Hepatic stellate cell (primary cell): ENCODE measurements at regions not wholly inside any gene's neighbourhood (a gene's known extent, or its start where the extent isn't known, plus 50 kb on each side); places are given as distances from the start of the nearest gene placed in this dataset.
"Not testable (repeated sequence)": the region's sequence is repeated elsewhere in the genome, so short reads cannot be mapped to it uniquely, and the experiment has no call there.

ENCODE experiments used
- DNase-seq: peaks from one replicate; pipeline ENCODE4 v3.0.0; 2011; ENCODE audit warnings: low spot score

DNA sequence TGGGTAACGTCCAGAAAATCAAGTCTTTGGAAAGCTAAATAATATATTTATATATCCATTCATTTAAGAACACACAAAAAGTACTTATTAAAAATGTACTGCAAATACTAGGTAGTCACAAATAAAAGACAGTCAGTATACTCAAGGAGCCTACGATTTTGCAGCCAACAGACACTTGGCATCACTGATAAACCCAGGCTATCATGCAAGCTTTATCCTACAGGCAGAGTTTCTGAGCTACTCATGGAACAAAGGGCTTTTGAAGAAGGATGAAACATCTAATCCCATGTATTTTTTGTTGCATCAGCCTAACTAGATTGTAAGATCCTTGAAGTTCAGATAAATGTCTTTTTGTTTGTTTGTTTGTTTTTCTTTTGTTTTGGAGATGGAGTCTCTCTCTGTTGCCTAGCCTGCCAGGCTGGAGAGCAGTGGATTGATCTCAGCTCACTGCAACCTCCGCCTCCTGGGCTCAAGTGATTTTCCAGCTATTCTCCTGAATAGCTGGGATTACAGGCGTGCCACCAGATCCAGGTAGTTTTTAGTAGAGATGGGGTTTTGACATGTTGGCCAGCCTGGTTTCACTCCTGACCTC lies 319.4 kb upstream of the MDFIC2 start:
- DNase-seq, result no peak

DNA sequence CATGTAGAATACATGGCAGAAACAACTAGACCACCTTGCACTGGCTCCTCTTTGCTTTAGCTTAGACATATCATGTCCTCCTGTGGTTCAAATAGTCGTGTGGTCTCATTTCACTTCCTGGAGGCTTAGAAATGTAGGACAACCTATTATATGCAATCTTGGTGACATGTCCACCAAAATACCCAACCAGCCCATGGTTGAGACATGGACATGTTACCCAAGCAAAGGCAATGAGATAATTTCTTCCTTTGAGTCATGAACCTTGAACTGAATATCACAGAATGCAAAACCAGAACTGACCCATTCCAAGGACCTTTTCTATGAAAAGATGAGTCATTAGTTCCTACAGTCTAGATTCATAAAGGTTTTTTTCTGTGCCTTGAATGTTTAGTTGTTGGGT lies 309.0 kb upstream of the MDFIC2 start:
- DNase-seq, result no peak

DNA sequence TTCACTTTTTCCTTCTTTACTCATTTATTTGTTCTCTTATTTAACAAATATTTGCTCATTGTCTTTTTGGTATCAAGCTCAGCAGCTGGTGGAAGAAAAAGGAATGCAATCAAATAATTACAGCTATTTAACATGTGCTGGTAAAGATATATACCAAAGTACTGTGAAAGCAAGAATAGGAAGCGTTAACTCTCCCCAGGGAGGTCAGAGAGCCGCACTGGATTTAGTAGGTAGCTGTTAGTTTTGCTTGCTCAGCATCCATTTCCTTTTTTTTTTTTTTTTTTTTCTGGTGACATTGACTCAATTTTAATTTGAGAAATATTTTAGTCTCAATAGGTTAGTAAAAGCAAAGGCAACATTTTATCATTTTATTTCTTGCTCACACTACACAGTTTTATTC lies 308.5 kb upstream of the MDFIC2 start:
- DNase-seq, result no peak

DNA sequence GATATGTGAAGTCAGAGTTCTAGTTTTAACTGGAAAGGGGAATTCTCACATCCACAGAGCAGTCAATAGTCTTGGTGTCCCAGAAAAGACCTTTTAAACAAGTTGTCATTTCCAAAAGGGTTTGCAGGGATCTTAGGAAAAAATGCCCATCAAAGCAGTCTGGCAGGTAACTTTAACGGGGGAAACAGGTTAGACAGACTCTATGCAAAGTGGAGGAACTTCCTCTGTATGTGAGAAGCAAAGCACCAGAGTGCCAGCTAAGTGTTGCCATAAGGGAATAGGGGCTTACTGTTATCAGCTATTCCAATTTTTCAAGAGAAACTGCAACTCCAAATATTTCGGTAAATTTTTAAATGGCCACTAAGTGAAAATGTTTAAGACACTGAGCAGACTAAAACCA lies 307.9 kb upstream of the MDFIC2 start:
- no peak for DNase-seq

DNA sequence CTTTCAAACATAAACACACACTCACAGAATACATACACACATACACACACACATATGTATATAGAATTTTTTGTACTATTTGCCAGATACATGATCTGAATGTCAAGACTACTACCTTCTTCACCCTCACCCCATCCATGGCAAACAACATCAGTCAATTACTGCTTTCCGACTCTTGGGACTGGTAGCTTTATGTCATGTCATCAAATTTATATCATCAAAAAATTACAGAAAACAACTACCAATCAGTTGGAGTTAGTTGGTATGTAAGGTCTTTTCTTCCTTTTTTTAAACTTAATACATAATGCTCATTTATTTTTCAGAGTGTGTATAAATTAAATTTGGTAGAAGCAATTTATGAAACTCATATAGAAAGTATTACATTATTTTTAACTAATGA lies 305.7 kb upstream of the MDFIC2 start:
- no peak for DNase-seq

DNA sequence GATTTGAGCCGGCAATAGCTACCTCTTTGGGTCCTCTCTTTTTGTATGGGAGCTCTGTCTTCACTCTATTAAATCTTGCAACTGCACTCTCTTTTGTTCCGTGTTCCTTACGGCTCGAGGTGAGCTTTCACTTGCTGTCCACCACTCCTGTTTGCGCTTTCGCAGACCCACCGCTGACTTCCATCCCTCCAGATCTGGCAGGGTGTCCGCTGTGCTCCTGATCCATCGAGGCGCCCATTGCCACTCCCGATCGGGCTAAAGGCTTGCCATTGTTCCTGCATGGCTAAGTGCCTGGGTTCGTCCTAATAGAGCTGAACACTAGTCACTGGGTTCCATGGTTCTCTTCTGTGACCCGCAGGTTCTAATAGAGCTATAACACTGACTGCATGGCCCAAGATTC lies 304.9 kb upstream of the MDFIC2 start:
- DNase-seq, result not testable (repeated sequence)

DNA sequence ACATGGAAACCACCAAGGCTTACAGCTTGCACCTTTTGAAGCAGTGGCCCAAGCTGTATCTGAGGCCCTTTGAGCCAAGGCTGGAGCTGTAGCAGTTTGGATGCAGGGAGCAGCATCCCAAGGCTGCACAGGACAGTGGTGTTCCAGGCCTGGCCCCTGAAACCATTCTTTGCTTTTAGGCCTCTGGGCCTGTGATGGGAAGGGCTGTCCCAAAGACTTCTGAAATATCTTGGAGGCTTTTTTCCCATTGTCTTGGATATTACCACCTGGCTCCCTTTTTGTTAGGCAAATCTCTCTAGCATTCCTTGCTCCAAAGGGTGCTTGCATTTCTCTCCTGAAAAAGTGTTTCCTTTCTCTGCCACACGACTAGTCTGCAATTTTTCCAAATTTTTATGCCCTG lies 302.8 kb upstream of the MDFIC2 start:
- DNase-seq, result no peak

DNA sequence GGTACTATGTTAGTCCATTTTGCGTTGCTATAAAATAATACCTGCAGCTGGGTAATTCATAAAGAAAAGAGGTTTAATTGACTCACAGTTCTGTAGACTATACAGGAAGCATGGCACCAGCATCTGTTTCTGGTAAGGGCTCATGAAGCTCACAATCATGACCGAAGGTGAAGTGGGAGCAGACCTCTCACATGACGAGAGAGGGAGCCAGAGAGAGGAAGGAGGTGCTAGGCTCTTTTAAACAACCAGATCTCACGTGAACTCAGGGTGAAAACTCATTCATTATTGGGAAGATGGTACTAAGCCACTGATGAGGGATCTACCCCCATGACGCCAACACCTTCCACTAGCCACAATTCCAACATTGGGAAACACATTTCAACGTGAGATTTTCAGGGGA lies 301.7 kb upstream of the MDFIC2 start:
- no peak for DNase-seq

DNA sequence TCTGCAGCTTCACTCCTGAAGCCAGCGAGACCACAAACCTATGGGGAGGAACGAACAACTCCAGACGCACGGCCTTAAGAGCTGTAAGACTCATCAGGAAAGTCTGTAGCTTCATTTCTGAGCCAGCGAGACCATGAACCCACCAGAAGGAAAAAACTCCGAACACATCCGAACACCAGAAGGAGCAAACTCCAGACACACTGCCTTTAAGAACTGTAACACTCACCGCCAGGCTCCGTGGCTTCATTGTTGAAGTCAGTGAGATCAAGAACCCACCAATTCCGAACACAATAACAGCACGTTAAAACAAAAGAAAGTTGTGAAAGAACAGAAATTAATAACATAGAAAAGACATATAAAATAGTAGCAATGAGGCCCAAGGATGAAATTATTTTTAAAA lies 300.5 kb upstream of the MDFIC2 start:
- no peak for DNase-seq

DNA sequence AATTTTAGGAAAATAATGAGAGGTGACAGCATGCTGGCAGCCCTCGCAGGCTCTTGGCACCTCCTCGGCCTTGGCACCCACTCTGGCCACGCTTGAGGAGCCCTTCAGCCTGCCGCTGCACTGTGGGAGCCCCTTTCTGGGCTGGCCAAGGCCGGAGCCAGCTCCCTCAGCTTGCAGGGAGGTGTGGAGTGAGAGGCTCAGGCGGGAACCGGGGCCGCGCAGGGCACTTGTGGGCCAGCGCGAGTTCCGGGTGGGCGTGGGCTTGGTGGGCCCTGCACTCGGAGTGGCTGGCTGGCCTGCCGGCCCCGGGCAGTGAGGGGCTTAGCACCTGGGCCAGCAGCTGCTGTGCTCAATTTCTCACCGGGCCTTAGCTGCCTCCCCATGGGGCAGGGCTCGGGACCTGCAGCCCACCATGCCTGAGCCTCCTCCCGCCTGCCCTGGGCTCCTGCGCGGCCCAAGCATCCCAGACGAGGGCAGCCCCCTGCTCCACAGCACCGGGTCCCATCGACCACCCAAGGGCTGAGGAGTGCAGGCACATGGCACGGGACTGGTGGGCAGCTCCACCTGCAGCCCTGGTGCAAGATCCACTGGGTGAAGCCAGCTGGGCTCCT lies 299.3 kb upstream of the MDFIC2 start:
- DNase-seq, result not testable (repeated sequence)

DNA sequence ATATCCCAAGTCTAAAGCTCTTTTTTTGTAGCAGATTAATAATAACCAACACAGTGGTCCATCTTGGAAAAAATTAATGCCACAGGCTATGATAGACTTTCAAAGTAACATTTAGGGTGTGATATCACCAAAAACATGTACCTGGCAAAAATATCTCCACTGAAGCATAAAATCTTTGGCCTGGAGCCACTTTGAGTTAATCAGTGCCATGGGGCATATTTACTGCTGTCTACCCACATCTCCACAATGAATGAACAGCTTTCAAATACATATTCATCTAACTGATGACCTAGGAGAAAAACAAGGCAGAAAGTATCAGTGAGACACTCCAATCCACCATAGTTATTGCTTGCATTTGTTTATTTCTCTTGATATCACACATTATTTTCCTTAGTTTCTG lies 296.0 kb upstream of the MDFIC2 start:
- DNase-seq, result no peak

DNA sequence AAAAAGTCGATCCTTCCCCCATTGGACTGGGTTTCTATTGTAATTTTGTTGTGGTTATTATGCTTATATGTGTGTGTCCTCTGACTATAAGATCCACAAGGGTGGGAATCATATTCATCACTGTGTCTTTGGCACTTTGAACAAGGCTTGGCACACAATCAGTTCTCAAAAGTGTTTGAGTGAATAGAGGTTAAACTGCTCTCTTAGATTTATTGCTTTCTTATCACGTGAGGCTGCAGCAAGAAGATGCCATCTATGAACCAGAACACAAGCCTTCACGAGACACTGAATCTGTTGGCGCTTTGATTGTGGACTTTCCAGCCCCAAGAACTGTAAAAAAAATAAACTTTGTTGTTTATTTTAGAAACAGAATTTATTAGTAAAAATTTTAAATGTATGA lies 295.0 kb upstream of the MDFIC2 start:
- DNase-seq, result no peak

DNA sequence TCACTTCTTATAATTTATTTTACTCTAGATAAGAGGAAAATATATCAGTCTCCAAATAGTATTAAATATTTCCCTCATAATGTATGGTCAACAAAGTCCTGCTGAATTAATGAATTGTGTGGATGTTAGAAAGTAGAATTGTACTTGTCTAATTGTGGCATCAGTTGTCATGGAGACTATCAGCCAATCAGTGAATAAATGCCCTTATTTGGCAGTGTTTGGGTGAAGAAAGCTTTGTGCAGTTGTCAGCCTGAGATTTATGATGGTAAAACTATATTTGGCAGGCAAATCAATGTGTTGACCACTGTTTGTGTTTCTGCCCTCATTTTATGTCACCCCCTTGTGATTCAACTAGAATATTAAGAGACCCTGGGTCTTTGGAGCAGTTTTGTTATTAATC lies 293.6 kb upstream of the MDFIC2 start:
- DNase-seq, result no peak

DNA sequence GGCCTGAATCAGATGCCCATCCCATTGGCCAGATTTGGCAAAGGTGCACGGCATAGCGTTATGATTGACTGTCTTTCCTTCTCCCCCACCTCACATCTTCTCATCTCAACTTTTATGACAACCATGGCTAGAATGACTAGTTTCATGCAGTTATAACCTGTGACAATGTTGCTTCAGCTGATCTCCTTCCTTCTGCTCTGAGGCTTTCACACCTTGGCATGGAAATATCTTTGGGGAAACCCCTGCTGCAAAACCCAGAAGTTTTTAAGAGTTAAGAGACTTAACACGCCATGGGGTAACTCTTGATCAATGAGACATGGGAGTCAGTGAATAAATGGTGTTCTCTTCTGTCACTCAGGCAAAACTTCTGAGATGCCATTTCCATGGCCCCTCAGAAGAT lies 290.7 kb upstream of the MDFIC2 start:
- no peak for DNase-seq

DNA sequence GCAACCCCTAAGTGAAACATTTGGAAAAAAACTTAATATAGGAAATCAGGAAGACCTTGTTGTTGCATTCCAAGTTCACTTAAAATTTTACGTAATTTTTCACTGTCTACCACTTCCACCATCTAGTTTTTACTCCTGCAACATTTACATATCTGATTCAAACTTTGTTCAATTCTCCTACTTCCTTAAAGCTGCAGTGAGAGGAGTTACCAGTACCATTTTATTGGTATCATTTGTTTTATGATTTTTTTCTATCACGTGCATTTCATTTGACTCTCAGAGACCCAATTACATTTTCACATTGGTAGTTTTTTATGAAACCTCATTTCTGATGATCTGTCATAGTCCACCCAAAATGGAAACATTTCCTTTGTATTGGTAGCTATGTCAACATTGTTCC lies 284.9 kb upstream of the MDFIC2 start:
- DNase-seq, result no peak

DNA sequence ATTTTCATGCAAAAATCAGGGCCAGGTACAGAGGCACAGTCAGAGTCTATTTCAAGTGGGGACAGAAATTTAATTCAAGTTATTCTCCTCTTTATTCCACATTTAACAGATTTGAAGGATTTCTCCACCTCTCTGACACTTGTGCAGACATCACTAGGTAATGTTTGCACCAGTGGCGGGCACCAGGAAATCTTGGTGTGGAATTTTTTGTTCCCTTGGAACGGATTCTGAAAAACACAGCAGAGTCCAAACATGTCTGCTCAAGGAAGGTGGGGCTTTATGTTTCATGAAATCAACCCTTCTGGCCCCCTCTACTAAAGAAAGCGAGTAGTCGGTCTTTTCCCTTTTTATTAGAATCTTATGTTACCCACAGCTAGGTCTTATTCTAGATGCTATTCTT lies 271.2 kb upstream of the MDFIC2 start:
- no peak for DNase-seq

DNA sequence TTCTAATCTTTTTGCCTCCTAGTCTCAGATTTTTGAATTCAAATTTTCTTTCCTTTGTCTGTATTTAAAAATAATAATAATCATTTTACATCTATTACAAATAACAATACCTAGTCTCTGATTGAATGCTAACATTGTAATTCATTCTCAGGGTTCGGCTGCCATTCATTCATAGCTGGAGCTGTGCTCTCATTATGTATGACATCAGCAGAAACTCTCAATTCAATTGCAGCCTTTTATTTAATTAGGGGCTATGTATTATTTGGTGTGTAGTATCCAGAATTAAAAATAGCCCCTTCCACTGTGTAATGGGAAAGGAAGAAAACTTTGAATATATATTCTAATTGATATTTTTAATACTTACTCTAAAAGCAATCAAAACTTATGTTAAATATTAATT lies 270.4 kb upstream of the MDFIC2 start:
- DNase-seq, result no peak

DNA sequence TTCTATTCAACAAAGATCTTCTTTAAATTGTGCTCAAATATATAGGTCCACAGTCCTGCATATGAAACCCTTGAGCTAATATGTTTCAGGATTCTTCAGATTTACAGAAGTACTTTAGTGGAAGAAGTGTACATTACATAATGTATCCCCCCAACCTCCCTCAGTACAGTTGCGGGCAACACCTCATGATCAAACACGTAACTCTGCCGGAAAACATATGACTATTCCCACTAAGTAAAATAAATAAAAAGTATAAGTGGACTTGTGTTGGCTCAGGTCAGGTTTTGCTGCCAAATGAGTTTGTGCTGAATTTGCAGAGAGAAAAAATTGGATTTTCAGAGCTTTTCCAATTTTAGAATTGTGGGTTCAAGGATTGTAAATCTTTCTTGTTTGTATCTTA lies 267.6 kb upstream of the MDFIC2 start:
- DNase-seq, result no peak

DNA sequence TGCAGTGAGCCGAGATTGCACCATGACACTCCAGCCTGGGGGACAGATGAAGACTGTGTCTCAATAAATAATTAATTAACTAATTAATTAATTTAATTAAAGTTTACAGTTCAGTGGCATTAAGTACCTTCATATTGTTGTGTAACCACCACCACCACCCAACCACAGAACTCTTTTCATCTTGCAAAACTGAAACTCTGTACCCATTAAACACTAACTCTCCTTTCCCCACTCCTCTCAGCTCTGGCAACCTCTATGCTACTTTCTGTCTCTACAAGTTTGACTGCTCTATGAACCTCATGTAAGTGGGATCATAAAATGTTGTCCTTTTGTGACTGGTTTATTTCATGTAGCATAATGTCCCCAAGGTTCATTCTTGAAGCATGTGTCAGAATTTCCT lies 259.3 kb upstream of the MDFIC2 start:
- DNase-seq, result no peak

DNA sequence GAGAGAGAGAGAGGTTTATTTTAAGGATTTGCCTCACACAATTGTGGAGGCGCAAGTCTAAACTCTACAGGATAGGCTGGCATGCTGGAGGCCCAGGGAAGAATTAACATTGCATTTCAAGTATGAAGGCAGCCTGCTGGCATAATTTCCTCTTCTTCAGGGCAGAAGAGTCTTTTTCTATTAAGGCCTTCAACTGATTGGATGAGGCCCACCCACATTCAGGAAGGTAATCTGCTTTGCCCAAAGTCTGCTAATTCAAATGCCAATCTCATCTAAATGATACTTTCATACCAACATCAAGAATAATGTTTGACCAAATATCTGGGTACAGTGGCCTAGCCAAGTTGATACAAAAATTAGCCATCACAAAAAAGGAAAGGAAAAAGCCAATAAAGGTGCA lies 258.1 kb upstream of the MDFIC2 start:
- no peak for DNase-seq

DNA sequence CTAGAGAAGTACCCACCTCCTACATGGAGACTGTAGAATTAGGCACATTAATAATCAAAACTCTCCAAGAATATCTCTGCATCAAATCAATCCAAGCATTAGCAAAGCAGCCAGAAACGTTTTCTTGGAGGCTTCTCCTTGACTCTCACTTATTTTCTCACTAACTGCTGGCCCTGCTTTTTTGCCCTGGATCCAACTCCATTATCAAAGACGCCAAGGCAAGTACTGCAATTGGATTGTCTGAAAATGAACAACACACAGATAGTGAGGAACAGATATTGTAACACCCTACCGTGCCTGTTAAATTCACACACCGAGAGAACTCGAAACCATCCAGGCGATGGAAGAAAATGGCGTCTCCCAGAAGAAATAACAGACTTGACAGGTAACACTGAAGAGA lies 256.2 kb upstream of the MDFIC2 start:
- no peak for DNase-seq

DNA sequence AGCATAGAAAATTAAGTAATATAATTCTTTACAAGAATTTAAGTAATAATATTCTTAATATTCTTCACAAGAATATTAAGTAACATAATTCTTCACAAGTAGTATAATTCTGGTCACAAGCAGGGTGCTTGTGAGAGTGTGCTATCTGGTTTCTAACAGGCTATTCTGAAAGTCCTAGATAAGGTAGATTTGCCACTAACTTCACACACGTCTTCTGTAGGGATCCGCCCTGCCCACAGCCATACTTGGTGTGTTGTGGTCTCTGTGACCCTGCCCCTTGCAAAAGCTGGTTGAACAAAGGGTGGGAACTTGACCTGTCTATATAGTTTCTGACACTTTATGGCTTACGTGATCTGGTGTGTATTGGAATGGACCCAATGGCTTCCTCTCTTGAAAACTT lies 253.4 kb upstream of the MDFIC2 start:
- DNase-seq, result no peak

DNA sequence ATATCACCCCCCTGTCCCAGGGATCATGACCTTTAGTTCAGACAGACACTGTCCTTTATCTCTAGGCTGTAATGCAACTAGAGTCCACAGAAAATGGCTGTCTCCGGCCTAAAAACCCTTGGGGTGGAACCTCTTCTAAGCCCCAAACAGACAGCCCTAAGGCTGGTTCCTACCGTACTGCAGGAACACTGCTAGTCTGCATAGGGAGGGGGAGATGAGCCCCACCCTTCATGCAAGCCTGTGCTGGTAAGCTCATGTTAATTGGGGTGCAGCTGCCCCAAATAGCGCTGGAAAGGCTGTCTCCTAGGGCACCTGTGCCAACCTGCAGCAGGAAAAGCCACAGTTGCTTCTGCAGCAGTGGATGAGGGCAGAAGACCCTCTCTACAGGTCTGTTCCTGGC lies 252.1 kb upstream of the MDFIC2 start:
- no peak for DNase-seq

DNA sequence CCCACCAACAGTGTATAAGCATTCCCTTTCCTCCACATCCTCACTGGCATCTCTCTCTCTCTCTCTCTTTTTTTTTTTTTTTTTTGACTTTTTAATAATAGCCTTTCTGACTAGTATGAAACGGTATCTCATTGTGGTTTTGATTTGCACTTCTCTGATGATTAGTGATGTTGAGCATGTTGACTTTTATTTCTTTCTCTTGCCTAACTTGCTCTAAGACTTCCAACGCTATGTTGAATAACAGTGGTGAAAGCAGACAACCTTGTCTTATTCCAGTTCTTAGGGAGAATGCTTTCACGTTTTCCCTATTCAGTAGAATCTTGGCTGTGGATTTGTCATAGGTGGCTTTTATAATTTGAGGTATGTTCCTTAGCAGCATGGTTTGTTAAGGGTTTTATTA lies 249.4 kb upstream of the MDFIC2 start:
- no peak for DNase-seq

DNA sequence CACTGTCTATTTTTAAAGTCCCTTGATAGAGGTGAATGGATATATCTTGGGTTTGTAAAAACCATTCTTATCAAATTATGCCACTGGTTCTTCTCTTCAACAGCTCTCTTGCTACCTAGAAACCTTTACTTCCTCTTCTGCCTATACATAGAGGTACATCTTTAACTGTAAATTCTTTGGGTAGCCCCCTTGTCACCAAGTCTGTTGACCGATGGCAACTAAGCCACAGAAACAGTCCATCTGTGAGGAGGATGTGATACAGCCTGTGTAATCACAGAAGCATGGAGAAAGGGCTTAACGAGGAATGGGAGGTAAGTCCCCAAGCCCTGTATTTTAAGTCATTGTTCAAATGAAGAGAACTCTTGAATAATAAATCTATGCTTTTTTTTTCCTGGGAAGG lies 246.5 kb upstream of the MDFIC2 start:
- no peak for DNase-seq
